ENCODE measurements at regions not wholly inside any gene's neighbourhood (a gene's known extent, or its start where the extent isn't known, plus 50 kb on each side); places are given as distances from the start of the nearest gene placed in this dataset.

- TF ChIP-seq POLR2A (IDR thresholded peaks at IDR 0.05; ENCODE audit: borderline replicate concordance, extremely low read depth, insufficient read depth, insufficient read length) (no peak), CBX3 (IDR thresholded peaks at IDR 0.05; ENCODE audit: low read depth) (no peak), EZH2 (IDR thresholded peaks at IDR 0.05) (no peak), CTCF (IDR thresholded peaks at IDR 0.05 in 2 of 3, conservative IDR thresholded peaks at IDR 0.05 in 1 of 3; ENCODE audit: borderline replicate concordance in 1 of 3, insufficient read depth in 1 of 3, low read depth in 2 of 3, low read length in 2 of 3) (no peak), YY1 (IDR thresholded peaks at IDR 0.05; ENCODE audit: extremely low read depth, insufficient replicate concordance, low read depth, low read length) (no peak), ATF3 (IDR thresholded peaks at IDR 0.05) (no peak), CEBPB (IDR thresholded peaks at IDR 0.05; ENCODE audit: low read depth) (no peak), REST (IDR thresholded peaks at IDR 0.05; ENCODE audit: low read depth) (no peak), SRF (IDR thresholded peaks at IDR 0.05; ENCODE audit: low read depth) (no peak), RAD21 (IDR thresholded peaks at IDR 0.05; ENCODE audit: low read depth) (no peak), POLR2AphosphoS5 (IDR thresholded peaks at IDR 0.05; ENCODE audit: low read depth, low read length) (no peak), EGR1 (IDR thresholded peaks at IDR 0.05; ENCODE audit: low read depth) (no peak), SP1 (IDR thresholded peaks at IDR 0.05; ENCODE audit: low read depth) (no peak)
These were observed 379.3 kb upstream of the SYT4 start for GRCh38 chr18:43656547-43656946.

Data from HCT116 (cell line).